RPMI7951 (cell line): ENCODE measurements at regions not wholly inside any gene's neighbourhood (a gene's known extent, or its start where the extent isn't known, plus 50 kb on each side); places are given as distances from the start of the nearest gene placed in this dataset.
"Not testable (repeated sequence)": the region's sequence is repeated elsewhere in the genome, so short reads cannot be mapped to it uniquely, and the experiment has no call there.

ENCODE experiments used
- DNase-seq: peaks from one replicate; pipeline ENCODE4 v3.0.0-alpha.2; 2012; ENCODE audit warnings: low read depth

GRCh38 chr12:131568336-131568735 is 142.6 kb upstream of the SFSWAP start:
- DNase-seq: no peak

GRCh38 chr12:131570596-131570995 is 140.3 kb upstream of the SFSWAP start:
- no peak for DNase-seq

GRCh38 chr12:131571827-131572226 is 139.1 kb upstream of the SFSWAP start:
- DNase-seq: no peak

- DNase-seq: no peak
Measured at GRCh38 chr12:131572626-131573025, 138.3 kb upstream of the SFSWAP start.

GRCh38 chr12:131573631-131574394 is 137.1 kb upstream of the SFSWAP start:
- DNase-seq: no peak

GRCh38 chr12:131574395-131574771 is 136.5 kb upstream of the SFSWAP start:
- DNase-seq: no peak

GRCh38 chr12:131575371-131575770 is 135.5 kb upstream of the SFSWAP start:
- DNase-seq: no peak

GRCh38 chr12:131576734-131577133 is 134.2 kb upstream of the SFSWAP start:
- DNase-seq: not testable (repeated sequence)

GRCh38 chr12:131577766-131578165 is 133.1 kb upstream of the SFSWAP start:
- no peak for DNase-seq

- no peak for DNase-seq
Measured at GRCh38 chr12:131578828-131579470, 131.9 kb upstream of the SFSWAP start.

- no peak for DNase-seq
Measured at GRCh38 chr12:131583090-131583712, 127.7 kb upstream of the SFSWAP start.

- no peak for DNase-seq
Measured at GRCh38 chr12:131586269-131586668, 124.6 kb upstream of the SFSWAP start.

- DNase-seq: no peak
Measured at GRCh38 chr12:131586761-131587160, 124.1 kb upstream of the SFSWAP start.

- DNase-seq: no peak
Measured at GRCh38 chr12:131587565-131587964, 123.3 kb upstream of the SFSWAP start.

- DNase-seq: no peak
Measured at GRCh38 chr12:131589221-131589897, 121.5 kb upstream of the SFSWAP start.

- no peak for DNase-seq
Measured at GRCh38 chr12:131589966-131590365, 120.9 kb upstream of the SFSWAP start.

- DNase-seq: no peak
Measured at GRCh38 chr12:131591136-131591535, 119.8 kb upstream of the SFSWAP start.

- no peak for DNase-seq
Measured at GRCh38 chr12:131591714-131592709, 118.9 kb upstream of the SFSWAP start.

GRCh38 chr12:131592972-131593371 is 117.9 kb upstream of the SFSWAP start:
- no peak for DNase-seq

- no peak for DNase-seq
Measured at GRCh38 chr12:131593406-131593805, 117.5 kb upstream of the SFSWAP start.

GRCh38 chr12:131596115-131596514 is 114.8 kb upstream of the SFSWAP start:
- no peak for DNase-seq
